ENCODE measurements at regions not wholly inside any gene's neighbourhood (a gene's known extent, or its start where the extent isn't known, plus 50 kb on each side); places are given as distances from the start of the nearest gene placed in this dataset.

DNA sequence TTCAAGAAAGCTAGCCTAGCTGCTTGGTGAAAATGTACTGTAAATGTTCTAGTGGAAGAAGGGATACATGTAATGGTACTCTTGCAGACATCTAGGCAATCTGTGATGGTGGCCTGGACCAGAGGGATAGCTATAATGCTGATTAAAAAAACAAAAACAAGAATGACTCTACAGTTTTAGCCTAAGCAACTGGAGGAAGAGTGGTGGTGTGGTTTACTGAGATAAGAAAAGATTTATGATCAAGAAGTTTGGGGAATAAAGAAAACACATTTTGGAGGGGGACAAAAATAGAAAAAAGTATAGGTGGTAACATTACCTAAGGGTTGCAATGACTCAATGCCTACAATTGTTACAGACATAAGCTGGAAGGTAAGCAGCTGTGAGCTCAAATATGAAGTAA lies 1080.7 kb upstream of the CELF4 start:
- Histone ChIP-seq H3K27me3 (ENCODE audit: control insufficient read depth in 4 of 4, insufficient read depth in 4 of 4, low read length in 3 of 4) (no peaks in the 10 kb centered on the region), H3K9me3 (ENCODE audit: control insufficient read depth in 4 of 4, low read length in 3 of 4) (no peaks in the 10 kb centered on the region), H3K9ac (ENCODE audit: low read depth in 1 of 2, low read length in 2 of 2) (no peak overlapping the region), H3K4me1 (ENCODE audit: control insufficient read depth in 4 of 4, insufficient read depth in 4 of 4, low read length in 3 of 4) (no peaks in the 10 kb centered on the region), H3K4me3 (ENCODE audit: low read depth in 1 of 3, low read length in 3 of 3) (no peak overlapping the region), H3K27ac (ENCODE audit: low read depth in 1 of 2, low read length in 2 of 2) (no peak overlapping the region), H3K36me3 (ENCODE audit: control insufficient read depth in 4 of 4, insufficient read depth in 3 of 4, low read depth in 1 of 4, low read length in 3 of 4) (no peaks in the 10 kb centered on the region)
- no peak for TF ChIP-seq FOXA2 (IDR thresholded peaks at IDR 0.05)
- TF ChIP-seq RXRA (IDR thresholded peaks at IDR 0.05), result no peak
- no peak for TF ChIP-seq JUND (IDR thresholded peaks at IDR 0.05)
- no peak for TF ChIP-seq TAF1 (conservative IDR thresholded peaks at IDR 0.05)
- no peak for TF ChIP-seq FOXA1 (IDR thresholded peaks at IDR 0.05)
- TF ChIP-seq EGR1 (IDR thresholded peaks at IDR 0.05; ENCODE audit: low read depth in 2 of 2), result no peak
- no peak for TF ChIP-seq GABPA (IDR thresholded peaks at IDR 0.05 in 1 of 2, conservative IDR thresholded peaks at IDR 0.05 in 1 of 2)
- TF ChIP-seq HNF4G (IDR thresholded peaks at IDR 0.05), result no peak
- TF ChIP-seq ZBTB33 (IDR thresholded peaks at IDR 0.05), result no peak
- no peak for DNase-seq (ENCODE audit: low spot score)

GRCh38 chr18:38644875-38645641 lies 1079.5 kb upstream of the CELF4 start:
- Histone ChIP-seq H3K36me3 (ENCODE audit: control insufficient read depth in 4 of 4, insufficient read depth in 3 of 4, low read depth in 1 of 4, low read length in 3 of 4) (no peaks in the 10 kb centered on the region), H3K9ac (ENCODE audit: low read depth in 1 of 2, low read length in 2 of 2) (no peak overlapping the region), H3K27me3 (ENCODE audit: control insufficient read depth in 4 of 4, insufficient read depth in 4 of 4, low read length in 3 of 4) (no peaks in the 10 kb centered on the region), H3K4me1 (ENCODE audit: control insufficient read depth in 4 of 4, insufficient read depth in 4 of 4, low read length in 3 of 4) (no peaks in the 10 kb centered on the region), H3K9me3 (ENCODE audit: control insufficient read depth in 4 of 4, low read length in 3 of 4) (no peaks in the 10 kb centered on the region), H3K27ac (ENCODE audit: low read depth in 1 of 2, low read length in 2 of 2) (no peak overlapping the region), H3K4me3 (ENCODE audit: low read depth in 1 of 3, low read length in 3 of 3) (no peak overlapping the region)
- no peak for DNase-seq (ENCODE audit: low spot score)
- TF ChIP-seq YY1 (IDR thresholded peaks at IDR 0.05) (no peak), ZBTB33 (IDR thresholded peaks at IDR 0.05) (no peak), EGR1 (IDR thresholded peaks at IDR 0.05; ENCODE audit: low read depth in 2 of 2) (no peak), FOXA1 (IDR thresholded peaks at IDR 0.05) (no peak), RAD21 (IDR thresholded peaks at IDR 0.05) (no peak), GABPA (IDR thresholded peaks at IDR 0.05 in 1 of 2, conservative IDR thresholded peaks at IDR 0.05 in 1 of 2) (no peak), SP1 (IDR thresholded peaks at IDR 0.05) (no peak), NR2F2 (IDR thresholded peaks at IDR 0.05) (no peak), FOXA2 (IDR thresholded peaks at IDR 0.05) (no peak), TAF1 (conservative IDR thresholded peaks at IDR 0.05) (no peak), HNF4A (conservative IDR thresholded peaks at IDR 0.05) (no peak), JUND (IDR thresholded peaks at IDR 0.05) (no peak), RXRA (IDR thresholded peaks at IDR 0.05) (no peak)
- TF ChIP-seq, protein P1, sequence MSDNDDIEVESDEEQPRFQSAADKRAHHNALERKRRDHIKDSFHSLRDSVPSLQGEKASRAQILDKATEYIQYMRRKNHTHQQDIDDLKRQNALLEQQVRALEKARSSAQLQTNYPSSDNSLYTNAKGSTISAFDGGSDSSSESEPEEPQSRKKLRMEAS (IDR thresholded peaks at IDR 0.05), result no peak
- TF ChIP-seq, protein P2, sequence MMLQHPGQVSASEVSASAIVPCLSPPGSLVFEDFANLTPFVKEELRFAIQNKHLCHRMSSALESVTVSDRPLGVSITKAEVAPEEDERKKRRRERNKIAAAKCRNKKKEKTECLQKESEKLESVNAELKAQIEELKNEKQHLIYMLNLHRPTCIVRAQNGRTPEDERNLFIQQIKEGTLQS (IDR thresholded peaks at IDR 0.05), result no peak
- 64% methylated on average over 4 of the region's 4 CpGs for WGBS

Measured in liver (tissue), 7 donors.